Activated CD8-positive, alpha-beta T cell treated with anti-CD3 and anti-CD28 coated beads for 36 hours (primary cell): ENCODE measurements at regions not wholly inside any gene's neighbourhood (a gene's known extent, or its start where the extent isn't known, plus 50 kb on each side); places are given as distances from the start of the nearest gene placed in this dataset.

Source experiments
- ATAC-seq: fragments of 200-7000 bp; cut with Tn5 transposase; one replicate; pipeline ENCODE4 v1.10.0; 2021; ENCODE audit warnings: mild to moderate bottlenecking, moderate library complexity
- CTCF ChIA-PET: fragments of 350-600 bp; sonication (Branson Sonifier 250); formaldehyde crosslinking; loops from one replicate; lab custom pipeline; 2021; ENCODE audit warnings: antibody characterized with exemption; lab: Charles Lee
- POLR2A ChIA-PET: fragments of 350-600 bp; sonication (Branson Sonifier 250); formaldehyde crosslinking; loops from one replicate; lab custom pipeline; 2021; ENCODE audit warnings: antibody characterized with exemption; lab: Charles Lee
- DNase-seq: peaks from one replicate; pipeline ENCODE4 v3.0.0-alpha.2; 2020
- H3K27ac Mint-ChIP-seq: one replicate; pipeline ENCODE4 v1.8.0; 2021; ENCODE audit warnings: mild to moderate bottlenecking, mixed read lengths
- H3K27me3 Mint-ChIP-seq: one replicate; pipeline ENCODE4 v1.8.0; 2021; ENCODE audit warnings: mixed read lengths
- H3K36me3 Mint-ChIP-seq: one replicate; pipeline ENCODE4 v1.8.0; 2021; ENCODE audit warnings: low read depth, mixed read lengths
- H3K4me1 Mint-ChIP-seq: one replicate; pipeline ENCODE4 v1.8.0; 2021; ENCODE audit warnings: low read depth, mixed read lengths
- H3K4me3 Mint-ChIP-seq: one replicate; pipeline ENCODE4 v1.8.0; 2021; ENCODE audit warnings: mild to moderate bottlenecking, moderate library complexity, mixed read lengths
- H3K9me3 Mint-ChIP-seq: one replicate; pipeline ENCODE4 v1.8.0; 2021; ENCODE audit warnings: mixed read lengths
- intact Hi-C: fragments of 100-400 bp; cut with micrococcal nuclease; formaldehyde crosslinking; loops from one replicate; pipeline ENCODE4 v1.10.0; 2022
- TF ChIP-seq, protein P1 (sequence below): fragments of 200-600 bp; IDR thresholded peaks from one replicate; pipeline ENCODE4 v1.8.0; 2022; ENCODE audit warnings: antibody characterized with exemption, mild to moderate bottlenecking

DNA sequence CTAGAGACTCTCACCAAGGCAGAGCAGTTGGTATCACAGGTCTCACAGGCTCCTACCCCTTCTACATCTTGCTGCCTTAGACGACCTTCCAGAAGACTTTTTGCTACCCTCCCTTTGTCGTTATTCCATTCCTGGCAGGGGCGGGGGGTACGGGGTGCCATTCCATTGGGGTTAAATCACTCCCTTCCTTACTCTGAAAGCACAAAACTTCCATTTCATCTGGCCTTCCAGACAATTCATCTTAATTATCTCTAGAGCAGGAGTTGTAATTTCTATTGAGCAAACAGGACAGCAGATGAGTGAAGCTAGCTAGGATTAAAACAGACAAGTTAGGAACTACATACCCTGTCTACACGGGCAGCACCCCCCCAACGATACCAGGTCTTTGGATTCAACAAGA lies 276.2 kb upstream of the TANK start:
- H3K4me1 Mint-ChIP-seq, result no peaks in the 10 kb centered on the region
- TF ChIP-seq, protein P1, sequence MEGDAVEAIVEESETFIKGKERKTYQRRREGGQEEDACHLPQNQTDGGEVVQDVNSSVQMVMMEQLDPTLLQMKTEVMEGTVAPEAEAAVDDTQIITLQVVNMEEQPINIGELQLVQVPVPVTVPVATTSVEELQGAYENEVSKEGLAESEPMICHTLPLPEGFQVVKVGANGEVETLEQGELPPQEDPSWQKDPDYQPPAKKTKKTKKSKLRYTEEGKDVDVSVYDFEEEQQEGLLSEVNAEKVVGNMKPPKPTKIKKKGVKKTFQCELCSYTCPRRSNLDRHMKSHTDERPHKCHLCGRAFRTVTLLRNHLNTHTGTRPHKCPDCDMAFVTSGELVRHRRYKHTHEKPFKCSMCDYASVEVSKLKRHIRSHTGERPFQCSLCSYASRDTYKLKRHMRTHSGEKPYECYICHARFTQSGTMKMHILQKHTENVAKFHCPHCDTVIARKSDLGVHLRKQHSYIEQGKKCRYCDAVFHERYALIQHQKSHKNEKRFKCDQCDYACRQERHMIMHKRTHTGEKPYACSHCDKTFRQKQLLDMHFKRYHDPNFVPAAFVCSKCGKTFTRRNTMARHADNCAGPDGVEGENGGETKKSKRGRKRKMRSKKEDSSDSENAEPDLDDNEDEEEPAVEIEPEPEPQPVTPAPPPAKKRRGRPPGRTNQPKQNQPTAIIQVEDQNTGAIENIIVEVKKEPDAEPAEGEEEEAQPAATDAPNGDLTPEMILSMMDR, result no peak
- CTCF ChIA-PET, result no interaction called here
- DNase-seq, result no peak
- no peaks in the 10 kb centered on the region for H3K36me3 Mint-ChIP-seq
- POLR2A ChIA-PET, result no interaction called here
- peaks cover 1% of the 10 kb centered on the region for H3K27me3 Mint-ChIP-seq
- no peaks in the 10 kb centered on the region for H3K9me3 Mint-ChIP-seq
- intact Hi-C loops, result no loop called here
- no peak for ATAC-seq
- no peak overlapping the region for H3K4me3 Mint-ChIP-seq
- H3K27ac Mint-ChIP-seq, result no peak overlapping the region

DNA sequence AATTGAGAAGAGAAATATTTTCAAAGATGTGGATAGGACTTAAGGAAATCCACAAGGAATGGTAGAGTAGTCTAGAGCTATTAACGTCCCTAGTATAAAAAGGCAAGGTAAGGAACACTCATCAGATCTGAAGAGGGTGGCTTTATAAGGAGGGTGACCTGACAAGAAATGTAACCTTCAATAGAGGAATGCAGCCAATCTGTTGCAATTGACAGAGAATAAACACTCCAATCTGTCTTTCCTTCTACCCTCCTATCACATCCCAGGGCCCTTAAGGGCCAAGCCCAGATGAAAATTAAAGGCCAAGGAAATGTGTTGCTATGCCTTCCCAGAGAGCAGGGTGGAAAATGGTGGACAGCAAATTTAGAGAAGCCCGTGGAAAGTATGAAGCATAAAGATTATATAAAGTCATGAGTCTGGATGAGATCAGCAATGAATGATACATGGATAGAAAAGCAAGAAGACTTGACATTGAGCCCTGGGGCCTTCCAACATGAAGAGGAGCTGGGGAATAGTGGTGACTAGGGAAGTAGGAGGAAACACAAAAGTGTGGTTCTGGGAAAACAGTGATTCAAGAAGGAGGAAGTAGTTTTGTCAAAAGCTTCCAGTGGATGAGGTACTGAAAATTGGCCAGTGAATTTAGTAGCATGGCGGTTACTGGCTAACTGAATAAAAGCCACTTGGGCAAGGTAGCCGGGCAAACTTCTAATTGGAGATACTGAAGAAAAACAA lies 270.6 kb upstream of the TANK start:
- no peak overlapping the region for H3K27ac Mint-ChIP-seq
- intact Hi-C loops, result no loop called here
- no peak overlapping the region for H3K4me3 Mint-ChIP-seq
- no peaks in the 10 kb centered on the region for H3K9me3 Mint-ChIP-seq
- ChIA-PET POLR2A (no interaction called here), CTCF (interaction anchor here (1.0 kb wide), 1 partner anchor 637 kb away, joined by 3 read pairs; no protein-coding TSS in a partner anchor)
- no peak for ATAC-seq
- H3K4me1 Mint-ChIP-seq, result no peaks in the 10 kb centered on the region
- no peaks in the 10 kb centered on the region for H3K36me3 Mint-ChIP-seq
- TF ChIP-seq, protein P1, result no peak
- no peak for DNase-seq
- peaks cover 1% of the 10 kb centered on the region for H3K27me3 Mint-ChIP-seq

DNA sequence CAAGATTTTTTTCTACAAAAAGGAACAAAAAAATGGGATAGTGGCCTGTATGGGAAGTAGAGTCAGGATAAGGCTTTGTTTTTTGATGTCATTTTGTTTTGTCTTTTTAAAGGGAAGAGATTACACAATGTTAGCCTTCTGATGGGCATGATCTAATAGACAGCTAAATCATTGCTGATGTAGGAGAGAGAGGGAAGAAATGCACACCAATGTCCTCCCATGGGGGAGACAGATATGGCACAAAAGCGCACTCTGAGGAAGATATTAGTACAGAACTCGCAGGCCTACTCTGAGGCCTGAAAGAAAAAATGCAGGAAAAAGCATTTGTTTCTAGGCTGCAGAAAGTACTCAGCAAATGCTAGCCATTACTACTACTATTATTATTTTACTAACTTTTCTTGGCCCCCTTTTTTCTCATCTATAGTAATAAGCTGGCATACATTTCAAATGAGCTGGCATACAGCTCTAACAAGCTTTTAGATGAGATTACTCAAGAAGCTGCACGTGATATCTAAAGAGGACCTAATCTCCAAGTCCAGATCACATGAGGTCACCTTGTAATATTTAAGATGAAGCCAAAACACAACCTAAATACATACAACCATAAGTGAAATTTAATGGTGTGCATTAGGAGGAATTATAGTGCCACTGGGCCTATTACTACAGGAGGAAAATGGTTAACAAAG lies 269.4 kb upstream of the TANK start:
- no peaks in the 10 kb centered on the region for H3K9me3 Mint-ChIP-seq
- no peak overlapping the region for H3K4me3 Mint-ChIP-seq
- ChIA-PET CTCF (interaction anchor here (0.8 to 1.0 kb wide), 2 partner anchors 103 to 639 kb away, joined by 3 read pairs; no protein-coding TSS in a partner anchor), POLR2A (no interaction called here)
- ATAC-seq (no peak), DNase-seq (no peak)
- no peaks in the 10 kb centered on the region for H3K27me3 Mint-ChIP-seq
- no peaks in the 10 kb centered on the region for H3K36me3 Mint-ChIP-seq
- H3K27ac Mint-ChIP-seq, result no peak overlapping the region
- TF ChIP-seq, protein P1, result no peak
- intact Hi-C loops, result no loop called here
- H3K4me1 Mint-ChIP-seq, result no peaks in the 10 kb centered on the region

DNA sequence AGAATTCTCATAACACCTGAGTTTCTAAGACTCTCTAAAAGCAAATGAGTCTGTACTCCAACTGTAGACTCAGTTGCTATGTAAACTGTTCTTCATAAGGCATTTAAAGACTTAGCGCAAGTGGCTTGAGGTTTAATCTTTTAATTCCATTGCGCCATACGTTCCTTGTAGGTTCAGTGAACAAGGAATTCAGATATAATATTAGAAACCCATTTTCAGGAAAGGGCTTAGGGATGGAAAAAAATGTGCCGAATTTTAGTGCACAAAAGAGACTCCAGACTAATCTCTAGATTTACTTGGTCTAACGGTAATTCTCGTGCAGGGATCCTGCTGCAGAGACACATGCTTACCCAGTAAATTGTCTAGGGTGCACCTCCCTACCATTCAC lies 268.9 kb upstream of the TANK start:
- ChIA-PET POLR2A (no interaction called here), CTCF (no interaction called here)
- no peak for DNase-seq
- intact Hi-C loops, result no loop called here
- Mint-ChIP-seq H3K36me3 (no peaks in the 10 kb centered on the region), H3K4me3 (no peak overlapping the region), H3K27ac (no peak overlapping the region), H3K4me1 (no peaks in the 10 kb centered on the region), H3K9me3 (no peaks in the 10 kb centered on the region), H3K27me3 (no peaks in the 10 kb centered on the region)
- TF ChIP-seq, protein P1, result no peak
- no peak for ATAC-seq

DNA sequence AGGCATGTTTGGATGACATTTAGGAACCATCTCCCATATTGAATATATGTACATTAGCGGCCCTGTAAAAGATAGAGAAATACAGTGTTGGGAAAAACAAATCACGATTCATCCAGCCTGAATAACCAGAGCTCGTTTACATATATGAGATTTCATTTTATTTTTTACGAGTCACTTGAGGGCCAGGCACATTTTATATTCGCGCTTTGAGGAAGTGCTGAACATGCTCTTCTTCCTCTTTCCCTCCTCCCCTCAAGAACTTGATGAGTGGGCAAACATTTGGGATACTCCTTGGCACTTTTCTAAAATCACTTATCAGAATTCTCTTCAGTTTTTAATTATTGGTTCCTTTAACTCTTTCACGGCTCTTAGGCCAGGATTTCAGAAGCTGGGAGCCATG lies 268.0 kb upstream of the TANK start:
- no peak overlapping the region for H3K27ac Mint-ChIP-seq
- intact Hi-C loops, result no loop called here
- TF ChIP-seq, protein P1, result no peak
- no peaks in the 10 kb centered on the region for H3K9me3 Mint-ChIP-seq
- CTCF ChIA-PET, result no interaction called here
- POLR2A ChIA-PET, result no interaction called here
- no peaks in the 10 kb centered on the region for H3K4me1 Mint-ChIP-seq
- ATAC-seq (no peak), DNase-seq (no peak)
- no peak overlapping the region for H3K4me3 Mint-ChIP-seq
- H3K27me3 Mint-ChIP-seq, result no peaks in the 10 kb centered on the region
- H3K36me3 Mint-ChIP-seq, result no peaks in the 10 kb centered on the region
